H9 (cell line): ENCODE measurements at regions not wholly inside any gene's neighbourhood (a gene's known extent, or its start where the extent isn't known, plus 50 kb on each side); places are given as distances from the start of the nearest gene placed in this dataset.

ENCODE experiments used
- DNase-seq: peaks from one replicate; pipeline ENCODE4 v3.0.0-alpha.2; 2017
- H2AFZ ChIP-seq: one replicate; pipeline ENCODE4 v1.6.1; 2013; ENCODE audit warnings: mild to moderate bottlenecking, low read length, control low read depth, moderate library complexity
- H2AK5ac ChIP-seq: 2 replicates; pipeline ENCODE4 v1.6.1; 2013; ENCODE audit warnings: low read length, control low read depth, mixed read lengths; ENCODE audit not compliant: insufficient read length
- H2BK120ac ChIP-seq: one replicate; pipeline ENCODE4 v1.6.1; 2013; ENCODE audit warnings: low read depth, mild to moderate bottlenecking, low read length, control low read depth, inconsistent platforms; ENCODE audit not compliant: poor library complexity, severe bottlenecking
- H2BK12ac ChIP-seq: 2 replicates; pipeline ENCODE4 v1.6.1; 2013; ENCODE audit warnings: low read length, control low read depth, mixed read lengths, low read depth; ENCODE audit not compliant: insufficient read length
- H2BK15ac ChIP-seq: 2 replicates; pipeline ENCODE4 v1.6.1; 2013; ENCODE audit warnings: low read depth, low read length, control low read depth
- H2BK20ac ChIP-seq: one replicate; pipeline ENCODE4 v1.6.1; 2013; ENCODE audit warnings: low read depth, mild to moderate bottlenecking, low read length, control low read depth, inconsistent platforms; ENCODE audit not compliant: poor library complexity, severe bottlenecking
- H2BK5ac ChIP-seq: 2 replicates; pipeline ENCODE4 v1.6.1; 2013; ENCODE audit warnings: low read length, control low read depth, mixed read lengths; ENCODE audit not compliant: insufficient read length
- H3K14ac ChIP-seq: 2 replicates; pipeline ENCODE4 v1.6.1; 2013; ENCODE audit warnings: low read length, control low read depth; ENCODE audit not compliant: insufficient read depth
- H3K18ac ChIP-seq: 2 replicates; pipeline ENCODE4 v1.6.1; 2013; ENCODE audit warnings: low read depth, mild to moderate bottlenecking, mixed read lengths, low read length, control low read depth; ENCODE audit not compliant: insufficient read length
- H3K23ac ChIP-seq: 2 replicates; pipeline ENCODE4 v1.6.1; 2013; ENCODE audit warnings: low read length, control low read depth, mixed read lengths, low read depth; ENCODE audit not compliant: insufficient read length
- H3K23me2 ChIP-seq: 2 replicates; pipeline ENCODE4 v1.6.1; 2013; ENCODE audit warnings: low read depth, mild to moderate bottlenecking, mixed read lengths, low read length, control low read depth; ENCODE audit not compliant: insufficient read length, poor library complexity, severe bottlenecking
- H3K27ac ChIP-seq: 2 replicates; pipeline ENCODE4 v1.5.1; 2013; ENCODE audit warnings: low read length, control low read depth, mixed read lengths, low read depth; ENCODE audit not compliant: insufficient read length
- H3K27me3 ChIP-seq: 2 replicates; pipeline ENCODE4 v1.6.1; 2013; ENCODE audit warnings: low read length, control low read depth, inconsistent platforms; ENCODE audit not compliant: insufficient read depth
- H3K4ac ChIP-seq: 2 replicates; pipeline ENCODE4 v1.6.1; 2013; ENCODE audit warnings: low read depth, mild to moderate bottlenecking, control low read depth, inconsistent platforms, low read length, moderate library complexity
- H3K4me1 ChIP-seq: 2 replicates; pipeline ENCODE4 v1.6.1; 2013; ENCODE audit warnings: low read length, control low read depth, inconsistent platforms; ENCODE audit not compliant: insufficient read depth
- H3K4me2 ChIP-seq: 2 replicates; pipeline ENCODE4 v1.6.1; 2013; ENCODE audit warnings: low read length, control low read depth, mixed read lengths; ENCODE audit not compliant: insufficient read length, insufficient read depth
- H3K56ac ChIP-seq: 2 replicates; pipeline ENCODE4 v1.6.1; 2013; ENCODE audit warnings: low read depth, mild to moderate bottlenecking, mixed read lengths, low read length, control low read depth; ENCODE audit not compliant: insufficient read length
- H3K79me1 ChIP-seq: 2 replicates; pipeline ENCODE4 v1.6.1; 2013; ENCODE audit warnings: low read depth, mild to moderate bottlenecking, moderate library complexity, low read length, control low read depth, inconsistent platforms; ENCODE audit not compliant: insufficient read depth, poor library complexity, severe bottlenecking
- H3K79me2 ChIP-seq: 2 replicates; pipeline ENCODE4 v1.6.1; 2013; ENCODE audit warnings: low read length, control low read depth, inconsistent platforms; ENCODE audit not compliant: insufficient read depth
- H3K9ac ChIP-seq: 2 replicates; pipeline ENCODE4 v1.6.1; 2013; ENCODE audit warnings: low read length, control low read depth, mixed read lengths; ENCODE audit not compliant: insufficient read length; ENCODE audit errors: extremely low read depth
- H3K9me3 ChIP-seq: one replicate; pipeline ENCODE4 v1.6.1; 2013; ENCODE audit warnings: low read depth, low read length, inconsistent platforms; ENCODE audit not compliant: control insufficient read depth
- H3T11ph ChIP-seq: one replicate; pipeline ENCODE4 v1.6.1; 2013; ENCODE audit warnings: mild to moderate bottlenecking, low read length, control low read depth, inconsistent platforms
- H4K20me1 ChIP-seq: one replicate; pipeline ENCODE4 v1.6.1; 2013; ENCODE audit not compliant: control insufficient read depth, insufficient read length, insufficient read depth
- H4K5ac ChIP-seq: 2 replicates; pipeline ENCODE4 v1.6.1; 2013; ENCODE audit warnings: low read depth, mild to moderate bottlenecking, mixed read lengths, low read length, control low read depth; ENCODE audit not compliant: insufficient read length
- H4K8ac ChIP-seq: replicated peaks from 2 replicates; pipeline ENCODE4 v1.6.1; 2013; ENCODE audit warnings: low read length, control low read depth, mixed read lengths, low read depth; ENCODE audit not compliant: insufficient read length
- H4K91ac ChIP-seq: 2 replicates; pipeline ENCODE4 v1.6.1; 2013; ENCODE audit warnings: low read depth, mild to moderate bottlenecking, moderate library complexity, mixed read lengths, low read length, control low read depth; ENCODE audit not compliant: insufficient read length
- H3K27ac Mint-ChIP-seq, 3 experiments: 2 replicates in 2 of 3; 3 replicates in 1 of 3; pipeline ENCODE4 v1.8.0; 2020 to 2021; ENCODE audit warnings: mixed read lengths in 3 of 3, mild to moderate bottlenecking in 1 of 3, moderate library complexity in 1 of 3
- H3K27me3 Mint-ChIP-seq: 2 replicates; pipeline ENCODE4 v1.8.0; 2021; ENCODE audit warnings: low read depth, mild to moderate bottlenecking, moderate library complexity, mixed read lengths
- H3K36me3 Mint-ChIP-seq, 3 experiments: 2 replicates in 2 of 3; 3 replicates in 1 of 3; pipeline ENCODE4 v1.8.0; 2020 to 2021; ENCODE audit warnings: low read depth in 3 of 3, mixed read lengths in 3 of 3; ENCODE audit not compliant: insufficient read depth in 1 of 3
- H3K4me1 Mint-ChIP-seq, 2 experiments: 2 replicates each; pipeline ENCODE4 v1.8.0; 2020; ENCODE audit warnings: mixed read lengths in 2 of 2
- H3K4me3 Mint-ChIP-seq, 2 experiments: 2 replicates in 1 of 2; 3 replicates in 1 of 2; pipeline ENCODE4 v1.8.0; 2020 to 2021; ENCODE audit warnings: mild to moderate bottlenecking in 2 of 2, mixed read lengths in 2 of 2, moderate library complexity in 1 of 2
- H3K9me3 Mint-ChIP-seq, 2 experiments: 2 replicates in 1 of 2; 3 replicates in 1 of 2; pipeline ENCODE4 v1.8.0; 2020; ENCODE audit warnings: mild to moderate bottlenecking in 2 of 2, mixed read lengths in 2 of 2, moderate library complexity in 1 of 2
- WGBS: extraction: QIAGEN DNeasy Blood & Tissue Kit; methylation state at CpG from one replicate; pipeline ENCODE4 v1.1.7; 2013; ENCODE audit warnings: missing lambda C conversion rate, low lambda C conversion rate, mixed read lengths; ENCODE audit not compliant: insufficient read length; ENCODE audit errors: extremely low coverage; 5-methylcytosine and 5-hydroxymethylcytosine counted together
- TF ChIP-seq, protein P1 (sequence below): fragments of 200-600 bp; sonication (generic); conservative IDR thresholded peaks from 3 replicates; pipeline ENCODE4 v1.8.0; 2021; ENCODE audit warnings: antibody characterized with exemption, mild to moderate bottlenecking

DNA sequence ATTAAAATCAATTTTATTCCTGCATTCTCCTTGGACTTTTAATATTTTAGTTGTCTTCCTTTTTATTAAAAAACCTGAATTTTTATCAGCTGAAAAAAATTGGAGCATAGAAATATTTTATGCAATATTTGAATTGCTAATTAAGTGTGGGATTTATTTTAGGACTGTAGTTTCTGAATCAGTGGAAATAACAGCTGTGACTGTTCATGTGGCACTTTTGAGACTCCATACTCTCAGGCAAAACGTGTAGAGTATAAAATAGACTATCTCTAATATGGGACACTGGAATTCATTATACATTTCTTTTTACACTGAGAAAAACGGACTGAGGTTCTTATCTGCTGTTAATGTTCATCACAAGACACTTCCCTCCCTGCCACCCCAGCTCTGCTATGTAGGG lies 558.3 kb upstream of the TPK1 start:
- Histone ChIP-seq H2AFZ (no peak overlapping the region), H3K4me1 (no peaks in the 10 kb centered on the region), H3K79me2 (no peaks in the 10 kb centered on the region), H2BK20ac (no peak overlapping the region), H2BK5ac (no peak overlapping the region), H3K23ac (no peak overlapping the region), H3K4me2 (no peak overlapping the region), H2BK12ac (no peak overlapping the region), H3K27me3 (no peaks in the 10 kb centered on the region), H3K56ac (no peak overlapping the region), H2BK120ac (no peak overlapping the region), H4K5ac (no peak overlapping the region), H3T11ph (no peak overlapping the region), H3K9ac (no peak overlapping the region), H3K18ac (no peak overlapping the region), H2BK15ac (no peak overlapping the region), H2AK5ac (no peak overlapping the region), H4K20me1 (no peaks in the 10 kb centered on the region), H3K9me3 (no peaks in the 10 kb centered on the region), H3K14ac (no peak overlapping the region), H3K23me2 (no peaks in the 10 kb centered on the region), H3K4ac (no peak overlapping the region), H4K8ac (no peak overlapping the region), H3K27ac (no peak overlapping the region), H3K79me1 (no peaks in the 10 kb centered on the region), H4K91ac (no peak overlapping the region)
- no peak overlapping the region for H3K27ac Mint-ChIP-seq
- WGBS, result no CpG with 5 or more reads among the region's 2 CpGs
- H3K4me3 Mint-ChIP-seq, result no peak overlapping the region
- peaks cover 5 to 7% of the 10 kb centered on the region in 2 experiments for H3K4me1 Mint-ChIP-seq
- no peaks in the 10 kb centered on the region; the same call in 1 of the 2 replicates for H3K27me3 Mint-ChIP-seq
- TF ChIP-seq, protein P1, sequence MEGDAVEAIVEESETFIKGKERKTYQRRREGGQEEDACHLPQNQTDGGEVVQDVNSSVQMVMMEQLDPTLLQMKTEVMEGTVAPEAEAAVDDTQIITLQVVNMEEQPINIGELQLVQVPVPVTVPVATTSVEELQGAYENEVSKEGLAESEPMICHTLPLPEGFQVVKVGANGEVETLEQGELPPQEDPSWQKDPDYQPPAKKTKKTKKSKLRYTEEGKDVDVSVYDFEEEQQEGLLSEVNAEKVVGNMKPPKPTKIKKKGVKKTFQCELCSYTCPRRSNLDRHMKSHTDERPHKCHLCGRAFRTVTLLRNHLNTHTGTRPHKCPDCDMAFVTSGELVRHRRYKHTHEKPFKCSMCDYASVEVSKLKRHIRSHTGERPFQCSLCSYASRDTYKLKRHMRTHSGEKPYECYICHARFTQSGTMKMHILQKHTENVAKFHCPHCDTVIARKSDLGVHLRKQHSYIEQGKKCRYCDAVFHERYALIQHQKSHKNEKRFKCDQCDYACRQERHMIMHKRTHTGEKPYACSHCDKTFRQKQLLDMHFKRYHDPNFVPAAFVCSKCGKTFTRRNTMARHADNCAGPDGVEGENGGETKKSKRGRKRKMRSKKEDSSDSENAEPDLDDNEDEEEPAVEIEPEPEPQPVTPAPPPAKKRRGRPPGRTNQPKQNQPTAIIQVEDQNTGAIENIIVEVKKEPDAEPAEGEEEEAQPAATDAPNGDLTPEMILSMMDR, result no peak
- peaks cover 4 to 15% (median 8%) of the 10 kb centered on the region in 3 experiments for H3K36me3 Mint-ChIP-seq
- H3K9me3 Mint-ChIP-seq, result peaks cover 12% of the 10 kb centered on the region in 2 experiments
- no peak for DNase-seq
